ENCODE measurements at regions not wholly inside any gene's neighbourhood (a gene's known extent, or its start where the extent isn't known, plus 50 kb on each side); places are given as distances from the start of the nearest gene placed in this dataset.

GRCh38 chr5:159774476-159775031 lies 141.7 kb upstream of the ADRA1B start (continued):
- TF ChIP-seq CTCF (IDR thresholded peaks at IDR 0.05; ENCODE audit: low read depth, low read length, missing input control) (no peak), FOXA2 (IDR thresholded peaks at IDR 0.05) (no peak)

- H3K4me1 ChIP-seq (ENCODE audit: control insufficient read depth in 4 of 4, insufficient read depth in 4 of 4, low read length in 3 of 4) = peaks cover 0 to 10% (median 3%) of the 10 kb centered on the region in 4 donors
- no peaks in the 10 kb centered on the region for H3K36me3 ChIP-seq (ENCODE audit: control insufficient read depth in 4 of 4, insufficient read depth in 3 of 4, low read depth in 1 of 4, low read length in 3 of 4)
- no peak overlapping the region for H3K9ac ChIP-seq (ENCODE audit: low read depth in 1 of 2, low read length in 2 of 2)
- no peak for TF ChIP-seq TAF1 (conservative IDR thresholded peaks at IDR 0.05)
- no peak for TF ChIP-seq HNF4A (conservative IDR thresholded peaks at IDR 0.05)
- TF ChIP-seq SP1 (IDR thresholded peaks at IDR 0.05) = no peak
- TF ChIP-seq JUND (IDR thresholded peaks at IDR 0.05) = no peak
- no peak for TF ChIP-seq REST (IDR thresholded peaks at IDR 0.05)
- no peak for TF ChIP-seq MAX (IDR thresholded peaks at IDR 0.05)
- no peak overlapping the region for H3K27ac ChIP-seq (ENCODE audit: low read depth in 1 of 2, low read length in 2 of 2)
- 88% methylated on average over 3 of the region's 3 CpGs for WGBS
- peaks cover 0 to 9% (median 0%) of the 10 kb centered on the region in 4 donors for H3K27me3 ChIP-seq (ENCODE audit: control insufficient read depth in 4 of 4, insufficient read depth in 4 of 4, low read length in 3 of 4)
- no peaks in the 10 kb centered on the region for H3K9me3 ChIP-seq (ENCODE audit: control insufficient read depth in 4 of 4, low read length in 3 of 4)
- no peak overlapping the region for H3K4me3 ChIP-seq (ENCODE audit: low read depth in 1 of 3, low read length in 3 of 3)
- DNase-seq (ENCODE audit: low spot score) = no peak
These were observed 140.4 kb upstream of the ADRA1B start for GRCh38 chr5:159775890-159776289.

GRCh38 chr5:159777049-159777660 lies 139.1 kb upstream of the ADRA1B start:
- Histone ChIP-seq H3K4me1 (ENCODE audit: control insufficient read depth in 4 of 4, insufficient read depth in 4 of 4, low read length in 3 of 4) (peaks cover 0 to 10% (median 3%) of the 10 kb centered on the region in 4 donors), H3K27ac (ENCODE audit: low read depth in 1 of 2, low read length in 2 of 2) (no peak overlapping the region), H3K9ac (ENCODE audit: low read depth in 1 of 2, low read length in 2 of 2) (no peak overlapping the region), H3K9me3 (ENCODE audit: control insufficient read depth in 4 of 4, low read length in 3 of 4) (no peaks in the 10 kb centered on the region), H3K27me3 (ENCODE audit: control insufficient read depth in 4 of 4, insufficient read depth in 4 of 4, low read length in 3 of 4) (peaks cover 0 to 9% (median 0%) of the 10 kb centered on the region in 4 donors), H3K4me3 (ENCODE audit: low read depth in 1 of 3, low read length in 3 of 3) (no peak overlapping the region), H3K36me3 (ENCODE audit: control insufficient read depth in 4 of 4, insufficient read depth in 3 of 4, low read depth in 1 of 4, low read length in 3 of 4) (no peaks in the 10 kb centered on the region)
- no peak for DNase-seq (ENCODE audit: low spot score)
- WGBS = 86% methylated on average over 9 of the region's 9 CpGs
- no peak for TF ChIP-seq CTCF (IDR thresholded peaks at IDR 0.05; ENCODE audit: low read depth, low read length, missing input control)
- no peak for TF ChIP-seq FOXA2 (IDR thresholded peaks at IDR 0.05)
- no peak for TF ChIP-seq GABPA (IDR thresholded peaks at IDR 0.05 in 1 of 2, conservative IDR thresholded peaks at IDR 0.05 in 1 of 2)
- TF ChIP-seq NR2F2 (IDR thresholded peaks at IDR 0.05) = no peak
- TF ChIP-seq MAX (IDR thresholded peaks at IDR 0.05) = no peak
- TF ChIP-seq HNF4A (conservative IDR thresholded peaks at IDR 0.05) = no peak
- no peak for TF ChIP-seq REST (IDR thresholded peaks at IDR 0.05)
- TF ChIP-seq ZBTB33 (IDR thresholded peaks at IDR 0.05) = no peak
- no peak for TF ChIP-seq RXRA (IDR thresholded peaks at IDR 0.05)
- no peak for TF ChIP-seq EGR1 (IDR thresholded peaks at IDR 0.05; ENCODE audit: low read depth in 2 of 2)
- no peak for TF ChIP-seq SP1 (IDR thresholded peaks at IDR 0.05)
- TF ChIP-seq YY1 (IDR thresholded peaks at IDR 0.05) = no peak
